ENCODE measurements at regions not wholly inside any gene's neighbourhood (a gene's known extent, or its start where the extent isn't known, plus 50 kb on each side); places are given as distances from the start of the nearest gene placed in this dataset.

DNA sequence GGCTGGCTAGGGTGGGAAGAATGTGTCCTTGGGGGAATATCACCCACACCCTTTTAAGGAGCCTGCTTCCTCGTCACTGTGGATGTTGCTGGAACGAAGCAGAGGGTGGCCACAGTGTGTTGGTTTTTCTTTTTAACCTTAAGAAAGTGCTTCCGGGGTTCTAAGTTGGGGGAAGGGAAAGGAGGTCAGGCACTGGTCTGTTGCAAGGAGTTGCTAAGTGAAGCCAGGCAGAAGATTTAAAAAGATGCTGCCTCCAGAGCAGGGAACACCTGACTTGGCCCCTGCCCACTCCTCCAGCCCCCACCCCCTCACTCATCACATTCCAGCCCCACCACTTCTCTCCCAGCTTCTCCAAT, 213.1 kb downstream of the EMX2 start:
- TF ChIP-seq, protein P1, sequence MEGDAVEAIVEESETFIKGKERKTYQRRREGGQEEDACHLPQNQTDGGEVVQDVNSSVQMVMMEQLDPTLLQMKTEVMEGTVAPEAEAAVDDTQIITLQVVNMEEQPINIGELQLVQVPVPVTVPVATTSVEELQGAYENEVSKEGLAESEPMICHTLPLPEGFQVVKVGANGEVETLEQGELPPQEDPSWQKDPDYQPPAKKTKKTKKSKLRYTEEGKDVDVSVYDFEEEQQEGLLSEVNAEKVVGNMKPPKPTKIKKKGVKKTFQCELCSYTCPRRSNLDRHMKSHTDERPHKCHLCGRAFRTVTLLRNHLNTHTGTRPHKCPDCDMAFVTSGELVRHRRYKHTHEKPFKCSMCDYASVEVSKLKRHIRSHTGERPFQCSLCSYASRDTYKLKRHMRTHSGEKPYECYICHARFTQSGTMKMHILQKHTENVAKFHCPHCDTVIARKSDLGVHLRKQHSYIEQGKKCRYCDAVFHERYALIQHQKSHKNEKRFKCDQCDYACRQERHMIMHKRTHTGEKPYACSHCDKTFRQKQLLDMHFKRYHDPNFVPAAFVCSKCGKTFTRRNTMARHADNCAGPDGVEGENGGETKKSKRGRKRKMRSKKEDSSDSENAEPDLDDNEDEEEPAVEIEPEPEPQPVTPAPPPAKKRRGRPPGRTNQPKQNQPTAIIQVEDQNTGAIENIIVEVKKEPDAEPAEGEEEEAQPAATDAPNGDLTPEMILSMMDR (IDR thresholded peaks at IDR 0.05; ENCODE audit: low read length) = no peak
- no peak for TF ChIP-seq EZH2 (IDR thresholded peaks at IDR 0.05; ENCODE audit: borderline replicate concordance, low read length)

Measured in OCI-LY1 (cell line).